DND-41 (cell line): ENCODE measurements at regions not wholly inside any gene's neighbourhood (a gene's known extent, or its start where the extent isn't known, plus 50 kb on each side); places are given as distances from the start of the nearest gene placed in this dataset.
"Not testable (repeated sequence)": the region's sequence is repeated elsewhere in the genome, so short reads cannot be mapped to it uniquely, and the experiment has no call there.

ENCODE experiments used
- EZH2 ChIP-seq: IDR thresholded peaks from 3 replicates; pipeline ENCODE4 v1.6.1; 2012; ENCODE audit warnings: borderline replicate concordance, low read depth, mild to moderate bottlenecking, moderate library complexity, low read length, inconsistent platforms; ENCODE audit not compliant: severe bottlenecking
- TF ChIP-seq, protein P1 (sequence below): IDR thresholded peaks from 2 replicates; pipeline ENCODE4 v1.5.1; 2012; ENCODE audit warnings: borderline replicate concordance, low read length, moderate library complexity, mild to moderate bottlenecking; ENCODE audit not compliant: poor library complexity, severe bottlenecking; ENCODE audit errors: extremely low read depth

DNA sequence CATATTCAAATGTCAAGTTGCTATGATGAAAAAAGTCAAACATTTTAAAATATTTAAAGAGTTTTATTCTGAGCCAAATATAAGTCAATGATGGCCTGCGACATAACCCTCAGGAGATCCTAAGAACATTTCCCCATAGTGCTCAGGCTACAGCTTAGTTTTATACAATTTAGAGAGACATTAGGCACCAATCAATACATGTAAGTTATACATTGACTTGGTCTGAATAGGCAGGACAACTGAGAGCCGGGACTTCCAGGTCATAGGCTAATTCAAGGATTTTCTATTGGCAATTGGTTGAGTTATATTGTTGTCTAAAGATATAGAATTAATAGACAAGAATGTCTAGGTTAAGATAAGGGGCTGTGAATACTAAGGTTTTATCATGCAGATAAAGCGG lies 64.5 kb downstream of the UGT2B28 start:
- TF ChIP-seq, protein P1, sequence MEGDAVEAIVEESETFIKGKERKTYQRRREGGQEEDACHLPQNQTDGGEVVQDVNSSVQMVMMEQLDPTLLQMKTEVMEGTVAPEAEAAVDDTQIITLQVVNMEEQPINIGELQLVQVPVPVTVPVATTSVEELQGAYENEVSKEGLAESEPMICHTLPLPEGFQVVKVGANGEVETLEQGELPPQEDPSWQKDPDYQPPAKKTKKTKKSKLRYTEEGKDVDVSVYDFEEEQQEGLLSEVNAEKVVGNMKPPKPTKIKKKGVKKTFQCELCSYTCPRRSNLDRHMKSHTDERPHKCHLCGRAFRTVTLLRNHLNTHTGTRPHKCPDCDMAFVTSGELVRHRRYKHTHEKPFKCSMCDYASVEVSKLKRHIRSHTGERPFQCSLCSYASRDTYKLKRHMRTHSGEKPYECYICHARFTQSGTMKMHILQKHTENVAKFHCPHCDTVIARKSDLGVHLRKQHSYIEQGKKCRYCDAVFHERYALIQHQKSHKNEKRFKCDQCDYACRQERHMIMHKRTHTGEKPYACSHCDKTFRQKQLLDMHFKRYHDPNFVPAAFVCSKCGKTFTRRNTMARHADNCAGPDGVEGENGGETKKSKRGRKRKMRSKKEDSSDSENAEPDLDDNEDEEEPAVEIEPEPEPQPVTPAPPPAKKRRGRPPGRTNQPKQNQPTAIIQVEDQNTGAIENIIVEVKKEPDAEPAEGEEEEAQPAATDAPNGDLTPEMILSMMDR: not testable (repeated sequence)
- not testable (repeated sequence) for TF ChIP-seq EZH2
